PC-3 (cell line): ENCODE measurements at regions not wholly inside any gene's neighbourhood (a gene's known extent, or its start where the extent isn't known, plus 50 kb on each side); places are given as distances from the start of the nearest gene placed in this dataset.
A peak's percentile ranks its signal among the peaks of the same experiment; 100 is the strongest.

Experiments
- ATAC-seq: fragments of 200-7000 bp; cut with Tn5 transposase; 2 replicates; pipeline ENCODE4 v1.9.1; 2020; ENCODE audit warnings: mild to moderate bottlenecking, moderate library complexity
- BruUV-seq: library from RNA; stranded (reverse); fragments of 400-500 nt; replicated peaks from 2 replicates; lab custom pipeline; 2021; lab: Mats Ljungman, UMichigan
- CTCF ChIA-PET: fragments of 300-600 bp; sonication (Branson Sonifier 250); formaldehyde crosslinking; loops from one replicate; lab custom pipeline; 2022; ENCODE audit warnings: antibody characterized with exemption; lab: Charles Lee
- POLR2A ChIA-PET: fragments of 300-600 bp; sonication (Branson Sonifier 250); formaldehyde crosslinking; loops from one replicate; lab custom pipeline; 2022; ENCODE audit warnings: antibody characterized with exemption; ENCODE audit not compliant: unreplicated experiment; lab: Charles Lee
- DNase-seq: peaks from one replicate; pipeline ENCODE4 v3.0.0-alpha.2; 2015
- H2AFZ ChIP-seq: fragments of 300-600 bp; sonication (generic); 2 replicates; pipeline ENCODE4 v1.6.0; 2016; ENCODE audit warnings: antibody characterized with exemption, low read length
- H3F3A ChIP-seq: fragments of 300-600 bp; sonication (generic); one replicate; pipeline ENCODE4 v1.6.0; 2017; ENCODE audit warnings: antibody characterized with exemption, low read length, control low read depth, mild to moderate bottlenecking; ENCODE audit not compliant: unreplicated experiment
- H3K27ac ChIP-seq: fragments of 300-600 bp; sonication (generic); 2 replicates; pipeline ENCODE4 v1.5.1; 2016; ENCODE audit warnings: mild to moderate bottlenecking, low read length
- H3K27me3 ChIP-seq: fragments of 300-600 bp; sonication (generic); 2 replicates; pipeline ENCODE4 v1.6.1; 2016; ENCODE audit warnings: low read length, mixed read lengths
- H3K36me3 ChIP-seq: fragments of 300-600 bp; sonication (generic); 2 replicates; pipeline ENCODE4 v1.6.1; 2016; ENCODE audit warnings: low read depth, mixed run types, low read length, mixed read lengths
- H3K4me1 ChIP-seq: fragments of 300-600 bp; sonication (generic); 2 replicates; pipeline ENCODE4 v1.5.1; 2016; ENCODE audit warnings: low read length; ENCODE audit not compliant: insufficient read depth
- H3K4me2 ChIP-seq: fragments of 300-600 bp; sonication (generic); 2 replicates; pipeline ENCODE4 v1.6.0; 2016; ENCODE audit warnings: low read length
- H3K4me3 ChIP-seq: fragments of 300-600 bp; sonication (generic); 2 replicates; pipeline ENCODE4 v1.5.1; 2016; ENCODE audit warnings: mild to moderate bottlenecking, low read length, mixed read lengths
- H3K79me2 ChIP-seq: fragments of 300-600 bp; sonication (generic); 2 replicates; pipeline ENCODE4 v1.6.1; 2017; ENCODE audit warnings: low read length, mixed read lengths
- H3K9ac ChIP-seq: fragments of 300-600 bp; sonication (generic); 2 replicates; pipeline ENCODE4 v1.6.0; 2016; ENCODE audit warnings: mild to moderate bottlenecking, low read length
- H3K9me2 ChIP-seq: fragments of 300-600 bp; sonication (generic); replicated peaks from 2 replicates; pipeline ENCODE4 v1.6.1; 2016; ENCODE audit warnings: mixed run types, low read length, mixed read lengths
- H3K9me3 ChIP-seq: fragments of 300-600 bp; sonication (generic); 2 replicates; pipeline ENCODE4 v1.6.1; 2016; ENCODE audit warnings: low read length, mixed read lengths
- H4K20me1 ChIP-seq: fragments of 300-600 bp; sonication (generic); 2 replicates; pipeline ENCODE4 v1.6.1; 2016; ENCODE audit warnings: low read length, mixed read lengths
- EZH2 ChIP-seq: fragments of 300-600 bp; sonication (generic); IDR thresholded peaks from one replicate; pipeline ENCODE4 v1.6.1; 2017; ENCODE audit warnings: antibody characterized with exemption, mild to moderate bottlenecking, low read length; ENCODE audit not compliant: unreplicated experiment
- EZH2phosphoT487 ChIP-seq: fragments of 300-600 bp; sonication (generic); IDR thresholded peaks from 2 replicates; pipeline ENCODE4 v1.6.1; 2018; ENCODE audit warnings: mild to moderate bottlenecking, antibody characterized with exemption, low read length, borderline replicate concordance
- intact Hi-C: fragments of 100-400 bp; cut with micrococcal nuclease; formaldehyde crosslinking; loops from 2 replicates; pipeline ENCODE4 v1.9.0; 2023
- TF ChIP-seq, protein P1 (sequence below): fragments of 300-600 bp; sonication (generic); conservative IDR thresholded peaks from 2 replicates; pipeline ENCODE4 v1.5.1; 2017; ENCODE audit warnings: antibody characterized with exemption, low read depth, mild to moderate bottlenecking, low read length

DNA sequence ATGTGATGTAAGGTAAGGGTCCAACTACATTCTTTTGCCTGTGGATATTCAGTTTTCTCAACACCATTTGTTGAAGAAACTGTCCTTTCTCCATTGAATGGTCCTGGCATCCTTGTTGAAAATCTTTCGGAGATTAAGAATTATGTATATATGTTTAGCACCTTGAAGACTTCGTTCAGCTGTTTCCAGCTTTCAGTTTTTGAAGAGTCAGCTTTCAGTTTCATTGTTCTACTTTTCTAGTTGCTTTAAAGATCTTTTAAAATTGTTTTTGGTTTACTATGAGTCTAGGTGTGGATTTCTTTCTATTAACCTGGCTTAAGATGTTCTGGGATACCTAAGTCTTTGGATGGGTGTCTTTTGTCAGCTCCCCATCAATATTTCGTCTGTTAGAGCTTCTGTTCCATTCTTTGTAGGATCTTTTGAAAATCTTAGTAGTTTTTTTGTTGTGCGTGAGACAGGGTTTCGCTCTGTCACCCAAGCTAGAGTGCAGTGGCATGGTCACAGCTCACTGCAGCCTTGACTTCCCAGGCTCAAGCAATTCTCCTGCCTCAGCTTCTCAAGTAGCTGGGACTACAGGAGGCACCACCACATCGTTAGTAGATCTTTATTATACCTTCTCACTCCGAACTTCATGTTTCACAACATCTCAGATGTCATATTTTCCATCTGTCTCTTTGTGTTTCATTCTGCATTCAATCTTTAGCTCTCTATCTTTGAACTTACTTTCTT is 353.5 kb upstream of the B3GALT2 start:
- H3K27me3 ChIP-seq = no peaks in the 10 kb centered on the region
- ATAC-seq (no peak), DNase-seq (no peak)
- no peaks in the 10 kb centered on the region for H3K36me3 ChIP-seq
- POLR2A ChIA-PET = no interaction called here
- H2AFZ ChIP-seq = no peak overlapping the region
- no peaks in the 10 kb centered on the region for H3K9me3 ChIP-seq
- H3K4me1 ChIP-seq = no peaks in the 10 kb centered on the region
- intact Hi-C loops = no loop called here
- TF ChIP-seq, protein P1, sequence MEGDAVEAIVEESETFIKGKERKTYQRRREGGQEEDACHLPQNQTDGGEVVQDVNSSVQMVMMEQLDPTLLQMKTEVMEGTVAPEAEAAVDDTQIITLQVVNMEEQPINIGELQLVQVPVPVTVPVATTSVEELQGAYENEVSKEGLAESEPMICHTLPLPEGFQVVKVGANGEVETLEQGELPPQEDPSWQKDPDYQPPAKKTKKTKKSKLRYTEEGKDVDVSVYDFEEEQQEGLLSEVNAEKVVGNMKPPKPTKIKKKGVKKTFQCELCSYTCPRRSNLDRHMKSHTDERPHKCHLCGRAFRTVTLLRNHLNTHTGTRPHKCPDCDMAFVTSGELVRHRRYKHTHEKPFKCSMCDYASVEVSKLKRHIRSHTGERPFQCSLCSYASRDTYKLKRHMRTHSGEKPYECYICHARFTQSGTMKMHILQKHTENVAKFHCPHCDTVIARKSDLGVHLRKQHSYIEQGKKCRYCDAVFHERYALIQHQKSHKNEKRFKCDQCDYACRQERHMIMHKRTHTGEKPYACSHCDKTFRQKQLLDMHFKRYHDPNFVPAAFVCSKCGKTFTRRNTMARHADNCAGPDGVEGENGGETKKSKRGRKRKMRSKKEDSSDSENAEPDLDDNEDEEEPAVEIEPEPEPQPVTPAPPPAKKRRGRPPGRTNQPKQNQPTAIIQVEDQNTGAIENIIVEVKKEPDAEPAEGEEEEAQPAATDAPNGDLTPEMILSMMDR = no peak
- TF ChIP-seq EZH2 (no peak), EZH2phosphoT487 (no peak)
- no TSS peak for BruUV-seq
- H3K9me2 ChIP-seq = no peaks in the 10 kb centered on the region
- H3K79me2 ChIP-seq = no peaks in the 10 kb centered on the region
- H3K27ac ChIP-seq = no peak overlapping the region
- H3K4me3 ChIP-seq = no peak overlapping the region
- no peak overlapping the region for H3K9ac ChIP-seq
- CTCF ChIA-PET = no interaction called here
- no peaks in the 10 kb centered on the region for H3F3A ChIP-seq
- no peak overlapping the region for H3K4me2 ChIP-seq
- H4K20me1 ChIP-seq = no peaks in the 10 kb centered on the region

DNA sequence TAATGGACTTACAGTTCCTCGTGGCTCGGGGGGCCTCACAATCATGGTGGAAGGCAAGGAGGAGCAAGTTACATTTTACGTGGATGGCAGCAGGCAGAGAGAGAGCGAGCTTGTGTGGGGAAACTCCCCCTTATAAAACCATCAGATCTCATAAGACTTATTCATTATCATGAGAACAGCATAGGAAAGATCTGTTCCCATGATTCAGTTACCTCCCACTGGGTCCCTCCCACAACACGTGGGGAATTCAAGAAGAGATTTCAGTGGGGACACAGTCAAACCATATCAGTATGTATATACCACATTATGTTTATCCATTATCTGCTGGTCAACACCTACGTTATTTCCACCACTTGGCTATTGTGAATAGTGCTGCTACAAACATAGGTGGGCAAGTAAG is 352.3 kb upstream of the B3GALT2 start:
- Histone ChIP-seq H2AFZ (no peak overlapping the region), H3K27ac (no peak overlapping the region), H3F3A (no peaks in the 10 kb centered on the region), H3K4me2 (no peak overlapping the region), H3K4me3 (no peak overlapping the region), H3K9me3 (no peaks in the 10 kb centered on the region), H3K36me3 (no peaks in the 10 kb centered on the region), H3K4me1 (no peaks in the 10 kb centered on the region), H3K9me2 (no peaks in the 10 kb centered on the region), H4K20me1 (no peaks in the 10 kb centered on the region), H3K27me3 (no peaks in the 10 kb centered on the region), H3K79me2 (no peaks in the 10 kb centered on the region), H3K9ac (no peak overlapping the region)
- BruUV-seq = no TSS peak
- intact Hi-C loops = no loop called here
- DNase-seq (no peak), ATAC-seq (no peak)
- CTCF ChIA-PET = no interaction called here
- POLR2A ChIA-PET = no interaction called here
- TF ChIP-seq EZH2 (no peak), EZH2phosphoT487 (no peak)
- TF ChIP-seq, protein P1 = no peak

DNA sequence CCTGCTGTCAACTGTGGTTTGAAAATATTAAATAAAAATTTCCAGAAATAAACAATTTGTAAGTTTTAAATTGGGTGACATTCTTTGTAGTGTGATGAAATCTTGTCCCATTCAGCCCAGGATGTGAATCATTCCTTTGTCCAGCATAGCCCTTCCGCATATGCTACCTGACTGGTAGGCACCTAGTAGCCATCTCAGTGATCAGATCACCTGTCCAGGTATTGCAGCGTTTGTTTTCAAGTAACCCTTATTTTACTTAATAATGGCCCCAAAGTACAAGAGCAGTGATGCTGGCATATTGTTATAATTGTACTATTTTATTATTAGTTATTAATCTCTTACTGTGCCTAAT is 351.6 kb upstream of the B3GALT2 start:
- no peaks in the 10 kb centered on the region for H3K27me3 ChIP-seq
- intact Hi-C loops = no loop called here
- no peaks in the 10 kb centered on the region for H3F3A ChIP-seq
- TF ChIP-seq, protein P1 = no peak
- peak overlapping the region; percentile 36 for H3K4me2 ChIP-seq
- H4K20me1 ChIP-seq = no peaks in the 10 kb centered on the region
- BruUV-seq = no TSS peak
- no peak overlapping the region for H3K4me3 ChIP-seq
- H3K9ac ChIP-seq = no peak overlapping the region
- ATAC-seq (no peak), DNase-seq (peak; percentile 33)
- no peaks in the 10 kb centered on the region for H3K9me3 ChIP-seq
- no peaks in the 10 kb centered on the region for H3K79me2 ChIP-seq
- H2AFZ ChIP-seq = no peak overlapping the region
- ChIA-PET POLR2A (no interaction called here), CTCF (no interaction called here)
- H3K27ac ChIP-seq = no peak overlapping the region
- H3K4me1 ChIP-seq = no peaks in the 10 kb centered on the region
- no peaks in the 10 kb centered on the region for H3K9me2 ChIP-seq
- no peaks in the 10 kb centered on the region for H3K36me3 ChIP-seq
